Fibroblast of the conjunctiva (primary cell): ENCODE measurements at regions not wholly inside any gene's neighbourhood (a gene's known extent, or its start where the extent isn't known, plus 50 kb on each side); places are given as distances from the start of the nearest gene placed in this dataset.
"Not testable (repeated sequence)": the region's sequence is repeated elsewhere in the genome, so short reads cannot be mapped to it uniquely, and the experiment has no call there.

Experiments
- DNase-seq: peaks from one replicate; pipeline ENCODE4 v3.0.0-alpha.2; 2010; ENCODE audit warnings: low read depth

DNA sequence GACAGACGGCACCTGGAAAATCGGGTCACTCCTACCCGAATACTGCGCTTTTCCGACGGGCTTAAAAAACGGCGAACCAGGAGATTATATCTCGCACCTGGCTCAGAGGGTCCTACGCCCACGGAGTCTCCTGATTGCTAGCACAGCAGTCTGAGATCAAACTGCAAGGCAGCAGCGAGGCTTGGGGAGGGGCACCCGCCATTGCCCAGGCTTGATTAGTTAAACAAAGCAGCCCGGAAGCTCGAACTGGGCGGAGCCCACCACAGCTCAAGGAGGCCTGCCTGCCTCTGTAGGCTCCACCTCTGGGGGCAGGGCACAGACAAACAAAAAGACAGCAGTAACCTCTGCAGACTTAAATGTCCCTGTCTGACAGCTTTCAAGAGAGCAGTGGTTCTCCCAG is 197.5 kb upstream of the FAT3 start:
- DNase-seq: not testable (repeated sequence)

DNA sequence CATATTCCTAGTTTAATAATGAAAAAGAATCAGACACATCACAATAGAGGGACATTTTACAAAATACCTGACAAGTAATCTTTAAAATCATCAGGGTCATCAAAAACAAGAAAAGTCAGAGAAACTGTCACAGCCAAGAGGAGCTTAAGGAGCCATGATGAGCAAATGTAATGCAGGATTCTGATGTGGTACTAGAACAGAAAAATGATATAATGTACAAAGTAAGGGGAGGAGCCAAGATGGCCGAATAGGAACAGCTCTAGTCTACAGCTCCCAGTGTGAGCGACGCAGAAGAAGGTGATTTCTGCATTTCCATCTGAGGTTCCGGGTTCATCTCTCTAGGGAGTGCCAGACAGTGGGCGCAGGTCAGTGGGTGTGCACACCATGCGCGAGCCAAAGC is 198.0 kb upstream of the FAT3 start:
- no peak for DNase-seq

DNA sequence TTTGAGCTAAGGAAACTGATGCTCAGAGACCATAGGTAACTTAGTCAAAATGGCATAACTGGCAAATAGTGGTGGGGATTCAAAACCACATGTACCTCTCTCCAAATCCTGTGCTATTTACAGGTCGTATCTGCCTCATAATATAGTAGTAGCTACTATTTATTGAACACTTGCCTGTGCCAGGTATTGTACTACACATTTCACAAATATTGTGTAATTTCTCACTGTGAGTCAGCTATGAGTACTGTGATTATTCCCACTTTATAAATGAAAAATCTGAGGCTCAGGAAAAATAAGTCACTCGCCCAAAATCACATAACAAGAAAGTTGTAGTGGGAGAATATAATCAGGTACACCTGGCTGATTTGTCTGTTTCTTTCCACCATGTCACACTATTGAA is 199.8 kb upstream of the FAT3 start:
- no peak for DNase-seq

DNA sequence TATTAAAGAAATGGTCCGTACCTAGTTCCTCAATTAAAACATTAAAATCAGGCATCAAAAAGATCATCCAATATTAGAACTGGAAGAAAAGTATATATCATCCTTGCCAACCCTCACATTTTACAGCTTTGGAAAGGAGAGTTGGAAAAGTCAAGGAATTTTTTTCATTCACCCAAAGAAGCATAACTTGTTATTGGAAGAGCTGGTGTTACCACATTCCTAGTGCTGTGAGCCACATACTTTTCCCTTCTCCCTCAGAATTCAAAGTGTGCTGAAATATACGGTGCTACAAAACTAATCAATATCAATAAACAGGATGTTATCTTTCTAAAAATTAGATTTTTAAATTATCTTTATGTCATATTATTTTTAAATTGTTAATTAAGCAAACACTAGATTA is 202.1 kb upstream of the FAT3 start:
- DNase-seq: no peak

- no peak for DNase-seq
These were observed 206.3 kb upstream of the FAT3 start for GRCh38 chr11:92018332-92018731.

DNA sequence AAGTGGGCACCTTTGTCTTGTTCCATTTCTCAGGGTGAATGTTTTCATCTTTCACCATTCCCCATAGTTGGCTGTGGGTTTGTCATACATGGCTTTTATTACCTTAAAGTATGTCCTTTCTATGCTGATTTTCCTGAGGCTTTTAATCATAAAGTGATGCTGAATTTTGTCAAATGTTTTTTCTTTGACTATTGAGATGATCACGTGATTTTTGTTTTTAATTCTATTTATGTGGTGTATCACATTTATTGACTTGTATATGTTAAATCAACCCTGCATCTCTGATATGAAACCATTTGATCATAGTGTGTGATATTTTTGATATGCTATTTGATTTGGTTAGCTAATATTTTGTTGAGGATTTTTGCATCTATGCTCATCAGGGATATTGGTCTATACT is 216.4 kb upstream of the FAT3 start:
- no peak for DNase-seq

GRCh38 chr11:92002568-92002967 is 222.1 kb upstream of the FAT3 start:
- DNase-seq: no peak

GRCh38 chr11:91998481-91998880 is 226.1 kb upstream of the FAT3 start:
- no peak for DNase-seq

DNA sequence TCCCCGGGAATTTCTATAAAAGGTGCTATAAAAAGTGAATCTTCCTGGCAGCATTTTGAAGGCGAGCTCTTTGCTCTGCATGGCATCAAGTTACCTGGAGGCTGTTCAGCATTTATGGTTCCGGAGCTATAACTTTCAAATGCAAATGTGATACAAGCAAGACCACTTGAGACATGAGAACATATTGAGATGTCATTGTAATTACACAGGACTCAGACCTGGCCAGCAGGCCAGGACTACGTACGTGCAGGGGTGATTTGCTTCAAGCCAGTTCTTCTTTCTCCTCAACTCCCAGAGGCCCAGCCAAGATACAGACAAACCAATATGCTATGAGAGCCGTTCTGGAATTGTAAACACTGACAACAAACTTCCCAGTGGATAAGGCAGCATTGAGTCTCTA is 227.4 kb upstream of the FAT3 start:
- DNase-seq: no peak

- no peak for DNase-seq
These were observed 228.1 kb upstream of the FAT3 start for GRCh38 chr11:91996526-91996925.

- not testable (repeated sequence) for DNase-seq
These were observed 236.2 kb upstream of the FAT3 start for GRCh38 chr11:91988443-91988842.

GRCh38 chr11:91986218-91986617 is 238.4 kb upstream of the FAT3 start:
- DNase-seq: no peak

GRCh38 chr11:91984033-91984584 is 240.5 kb upstream of the FAT3 start:
- no peak for DNase-seq

DNA sequence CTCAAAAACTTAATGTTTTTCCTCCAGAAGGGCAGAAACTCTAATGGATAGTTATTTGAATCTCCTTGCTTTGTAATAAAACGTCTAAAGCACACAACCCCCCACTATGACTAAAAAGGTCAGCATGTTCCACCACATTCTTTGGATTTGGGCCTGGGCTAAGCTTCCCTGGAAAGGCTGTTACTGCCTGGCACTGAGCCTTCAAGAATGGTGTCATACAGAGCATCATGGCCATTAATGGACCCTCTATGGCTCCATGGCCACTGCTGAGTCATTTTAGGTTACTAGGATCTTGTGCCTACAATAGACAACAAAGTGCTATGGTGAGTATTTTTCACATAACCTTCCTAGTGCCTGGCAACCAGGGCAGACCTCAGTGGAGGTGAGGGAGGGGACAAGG is 242.6 kb upstream of the FAT3 start:
- peak; percentile 92 for DNase-seq

- DNase-seq: no peak
These were observed 244.8 kb upstream of the FAT3 start for GRCh38 chr11:91979775-91980174.

DNA sequence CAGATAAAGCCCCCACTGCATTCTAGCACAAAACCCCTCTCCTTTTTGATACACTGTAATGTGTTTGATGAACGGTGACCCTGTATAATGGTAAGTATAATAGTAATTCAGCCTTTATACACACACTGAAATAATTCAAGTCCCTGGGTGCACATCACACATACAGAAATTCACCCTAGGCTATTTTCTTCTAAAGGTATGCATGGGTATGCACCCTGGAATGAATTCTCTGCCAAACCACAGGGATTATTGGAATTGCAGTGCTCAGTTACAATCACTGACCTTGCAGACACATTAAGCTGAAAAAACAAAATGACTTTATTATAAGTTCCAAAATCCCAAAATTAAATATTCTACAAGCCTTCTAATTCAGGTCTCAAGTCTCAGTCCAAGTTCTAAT is 245.9 kb upstream of the FAT3 start:
- no peak for DNase-seq

GRCh38 chr11:91972665-91973266 is 251.9 kb upstream of the FAT3 start:
- no peak for DNase-seq

DNA sequence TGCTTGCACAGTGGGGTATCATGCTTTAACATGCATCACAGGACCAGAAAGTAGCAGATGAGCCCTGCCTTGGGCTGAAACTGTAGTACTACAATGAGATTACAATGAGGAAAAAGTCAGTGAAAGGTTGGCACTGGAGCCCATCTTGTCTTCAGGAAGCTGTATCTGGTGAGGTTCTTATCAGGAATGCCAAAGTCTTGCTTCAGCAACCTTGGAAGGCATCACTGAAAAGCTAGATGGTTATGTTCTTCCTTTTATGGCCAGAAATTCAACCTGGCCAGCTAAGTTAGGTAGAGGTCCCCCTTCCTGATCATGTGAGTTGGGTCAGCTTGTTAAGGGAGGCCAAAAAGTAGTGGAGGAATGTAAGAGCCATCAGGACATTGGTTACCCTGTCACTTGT is 254.0 kb upstream of the FAT3 start:
- no peak for DNase-seq

DNA sequence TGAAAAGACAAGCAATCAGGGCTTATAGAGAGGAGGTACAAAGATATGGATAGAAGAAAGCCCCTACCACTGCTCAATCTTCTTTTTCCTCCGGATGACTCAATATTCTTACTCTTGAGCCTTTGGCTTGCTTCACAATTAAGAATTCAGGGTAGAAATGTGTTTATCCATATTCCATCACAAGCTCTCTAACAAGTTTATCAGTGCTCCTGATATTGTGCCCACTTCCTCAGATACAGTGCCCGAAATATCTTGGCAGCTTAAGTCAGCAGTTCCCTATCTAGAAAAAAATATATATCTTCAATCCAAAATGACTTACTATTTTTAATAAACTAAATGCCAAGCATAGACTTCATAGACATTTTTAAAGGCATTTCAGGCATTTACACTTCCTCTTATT is 255.1 kb upstream of the FAT3 start:
- no peak for DNase-seq

DNA sequence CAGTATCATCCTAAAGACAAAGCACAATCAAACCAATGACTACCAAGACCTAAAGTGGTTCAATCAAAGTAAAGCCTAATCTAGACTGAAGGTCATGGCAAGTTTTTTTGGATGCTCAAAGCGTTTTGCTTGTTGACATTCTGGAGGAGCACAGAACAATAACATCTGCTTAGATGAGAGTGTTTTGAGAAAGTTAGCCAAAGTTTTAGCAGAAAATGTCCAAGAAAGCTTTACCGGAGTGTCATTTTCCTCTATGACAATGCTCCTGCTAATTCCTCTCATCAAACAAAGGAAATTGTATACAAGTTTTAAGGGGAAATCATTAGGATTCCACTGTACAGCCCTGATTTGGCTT is 256.9 kb upstream of the FAT3 start:
- no peak for DNase-seq

GRCh38 chr11:91967026-91967690 is 257.5 kb upstream of the FAT3 start:
- no peak for DNase-seq

- no peak for DNase-seq
These were observed 258.2 kb upstream of the FAT3 start for GRCh38 chr11:91966368-91966767.

DNA sequence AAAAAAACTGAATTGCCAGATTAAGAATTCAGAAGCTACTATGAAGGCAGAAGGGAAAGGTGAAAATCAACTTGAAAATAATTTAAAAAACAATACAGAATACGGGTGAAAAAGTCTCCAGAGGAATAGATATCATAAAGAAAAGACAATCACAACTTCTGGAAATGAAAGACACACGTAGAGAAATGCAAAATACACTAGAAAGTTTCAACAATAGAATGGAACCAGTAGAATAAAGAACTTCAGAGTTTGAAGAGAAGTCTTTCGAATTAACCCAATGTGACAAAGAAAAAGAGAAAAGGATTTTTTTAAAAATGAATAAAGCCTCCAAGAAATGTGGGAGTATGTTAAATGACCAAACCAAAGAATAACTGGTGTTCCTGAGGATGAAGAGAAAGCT is 263.8 kb upstream of the FAT3 start:
- DNase-seq: no peak

DNA sequence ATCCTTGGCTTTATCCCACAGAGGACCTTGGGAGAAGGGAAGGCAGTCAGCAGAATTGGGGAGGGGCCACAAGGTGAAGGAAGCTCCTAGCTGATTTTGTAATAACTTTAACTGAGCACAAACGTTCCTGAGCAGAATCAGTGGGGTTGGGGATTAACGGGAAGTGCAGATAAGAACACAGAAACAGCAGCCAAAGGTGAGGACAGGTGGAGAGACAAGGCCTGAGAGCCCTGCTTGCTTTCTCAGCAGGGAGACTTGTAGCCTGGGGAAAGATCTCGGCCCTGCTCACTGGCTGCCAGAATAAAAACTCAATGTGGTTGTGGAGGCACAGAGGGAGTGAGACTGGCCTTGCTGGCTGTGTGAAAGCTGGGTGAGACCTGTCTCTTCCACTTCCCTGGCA is 265.2 kb upstream of the FAT3 start:
- no peak for DNase-seq
